ENCODE measurements at regions not wholly inside any gene's neighbourhood (a gene's known extent, or its start where the extent isn't known, plus 50 kb on each side); places are given as distances from the start of the nearest gene placed in this dataset.

- no peaks in the 10 kb centered on the region for H3K36me3 ChIP-seq
- TF ChIP-seq CTCF (IDR thresholded peaks at IDR 0.05 in 8 of 11, conservative IDR thresholded peaks at IDR 0.05 in 3 of 11) (no peak), POLR2AphosphoS5 (IDR thresholded peaks at IDR 0.05) (no peak), POLR2A (IDR thresholded peaks at IDR 0.05) (no peak)
Measured at GRCh38 chr14:42877716-42878115, 1271.0 kb downstream of the LRFN5 start.

DNA sequence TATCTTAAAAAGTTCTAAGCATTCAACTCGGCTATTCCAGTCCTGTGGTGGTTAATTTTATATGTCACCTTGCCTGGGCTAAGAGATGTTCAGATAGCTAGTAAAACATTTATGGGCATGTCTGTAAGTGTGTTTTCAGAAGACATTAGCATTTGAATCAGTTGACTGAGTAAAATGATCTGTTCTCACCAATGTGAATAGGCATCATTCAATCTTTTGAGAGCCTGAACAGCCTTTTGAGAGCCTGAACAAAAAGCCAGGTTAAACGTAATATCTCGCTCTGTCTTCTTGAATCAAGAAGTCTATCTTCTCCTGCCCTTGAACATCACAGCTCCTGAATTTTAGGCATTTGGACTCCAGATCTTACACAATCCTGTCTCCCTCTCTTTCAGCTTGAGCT, 1266.1 kb downstream of the LRFN5 start:
- WGBS, 5 donors: 78 to 94% (median 83%) methylated on average over 3 of the region's 3 CpGs

More at GRCh38 chr14:42877716-42878115, 1271.0 kb downstream of the LRFN5 start:
- no peaks in the 10 kb centered on the region for H3K4me1 ChIP-seq
- no peak overlapping the region for H3K4me3 ChIP-seq
- DNase-seq: no peak
- H3K27ac ChIP-seq: no peak overlapping the region
- WGBS, 5 donors: 96 to 98% (median 98%) methylated on average over 1 of the region's 1 CpG
- H3K27me3 ChIP-seq (replicated peaks in 1 of 7): no peaks in the 10 kb centered on the region
- intact Hi-C loops (cut with DNase I; ENCODE audit: low total_unique reads): no loop called here
- H3K9me3 ChIP-seq: no peaks in the 10 kb centered on the region

DNA sequence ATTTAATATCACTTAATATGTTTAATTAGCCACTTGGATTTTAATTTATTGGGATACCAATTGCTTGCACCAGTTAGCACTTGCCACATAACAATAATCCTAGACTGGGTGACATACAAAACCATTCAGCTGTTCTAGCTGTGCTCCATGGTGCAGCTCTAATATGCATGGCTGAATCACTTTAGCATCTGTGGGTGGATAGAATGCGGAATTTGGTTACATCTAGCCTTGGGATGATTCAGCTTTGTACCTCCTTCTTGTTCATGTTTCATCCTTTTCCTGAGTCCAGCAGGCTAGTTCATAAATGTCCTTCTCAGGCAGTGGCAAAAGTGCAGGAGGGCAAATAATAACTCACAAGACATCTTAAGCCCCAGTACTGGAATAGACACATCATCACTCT, 1263.0 kb downstream of the LRFN5 start:
- Histone ChIP-seq H3K9me3 (no peaks in the 10 kb centered on the region), H3K4me3 (no peak overlapping the region), H3K27me3 (replicated peaks in 1 of 7) (no peaks in the 10 kb centered on the region), H3K36me3 (no peaks in the 10 kb centered on the region), H3K4me1 (no peaks in the 10 kb centered on the region), H3K27ac (no peak overlapping the region)
- 80 to 100% (median 95%) methylated on average over 1 of the region's 1 CpG for WGBS, 5 donors
- DNase-seq: no peak
- TF ChIP-seq CTCF (IDR thresholded peaks at IDR 0.05 in 8 of 11, conservative IDR thresholded peaks at IDR 0.05 in 3 of 11) (no peak), POLR2A (IDR thresholded peaks at IDR 0.05) (no peak), POLR2AphosphoS5 (IDR thresholded peaks at IDR 0.05) (no peak)
- intact Hi-C loops (cut with DNase I; ENCODE audit: low total_unique reads): no loop called here

More for the DNA sequence above, 1266.1 kb downstream of the LRFN5 start:
- Histone ChIP-seq H3K9me3 (no peaks in the 10 kb centered on the region), H3K4me3 (no peak overlapping the region), H3K27me3 (replicated peaks in 1 of 7) (no peaks in the 10 kb centered on the region), H3K27ac (no peak overlapping the region), H3K4me1 (no peaks in the 10 kb centered on the region), H3K36me3 (no peaks in the 10 kb centered on the region)
- DNase-seq: no peak
- TF ChIP-seq POLR2A (IDR thresholded peaks at IDR 0.05) (no peak), CTCF (IDR thresholded peaks at IDR 0.05 in 8 of 11, conservative IDR thresholded peaks at IDR 0.05 in 3 of 11) (no peak), POLR2AphosphoS5 (IDR thresholded peaks at IDR 0.05) (no peak)
- intact Hi-C loops (cut with DNase I; ENCODE audit: low total_unique reads): no loop called here

DNA sequence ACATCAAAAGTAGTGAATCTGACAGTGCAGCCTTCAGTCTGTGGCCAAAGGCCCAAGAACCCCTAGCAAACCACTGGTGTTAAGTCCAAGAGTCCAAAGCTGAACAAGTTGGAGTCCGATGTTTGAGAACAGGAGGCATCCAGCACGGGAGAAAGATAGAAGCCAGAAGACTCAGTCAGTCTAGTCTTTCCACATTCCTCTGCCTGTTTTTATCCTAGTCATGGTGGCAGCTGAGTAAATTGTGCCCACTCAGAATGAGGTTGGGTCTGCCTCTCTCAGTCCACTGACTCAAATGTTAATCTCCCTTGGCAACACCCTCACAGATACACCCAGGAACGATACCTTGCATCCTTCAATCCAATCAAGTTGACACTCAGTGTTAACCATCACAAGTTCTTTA, 1255.4 kb downstream of the LRFN5 start:
- no peak for TF ChIP-seq POLR2AphosphoS5 (IDR thresholded peaks at IDR 0.05)
- H3K4me3 ChIP-seq: no peak overlapping the region
- no peaks in the 10 kb centered on the region for H3K36me3 ChIP-seq
- intact Hi-C loops (cut with DNase I; ENCODE audit: low total_unique reads): no loop called here
- no peaks in the 10 kb centered on the region for H3K4me1 ChIP-seq
- no peaks in the 10 kb centered on the region for H3K27me3 ChIP-seq (replicated peaks in 1 of 7)
- no peak for DNase-seq
- H3K9me3 ChIP-seq: no peaks in the 10 kb centered on the region
- 84 to 95% (median 88%) methylated on average over 3 of the region's 3 CpGs for WGBS, 5 donors
- no peak overlapping the region for H3K27ac ChIP-seq

- 70 to 94% (median 85%) methylated on average over 1 of the region's 1 CpG for WGBS, 5 donors
- no peaks in the 10 kb centered on the region for H3K36me3 ChIP-seq
- TF ChIP-seq POLR2AphosphoS5 (IDR thresholded peaks at IDR 0.05): no peak
- no peak for TF ChIP-seq POLR2A (IDR thresholded peaks at IDR 0.05)
- no peak for TF ChIP-seq CTCF (IDR thresholded peaks at IDR 0.05 in 8 of 11, conservative IDR thresholded peaks at IDR 0.05 in 3 of 11)
- H3K27me3 ChIP-seq (replicated peaks in 1 of 7): no peaks in the 10 kb centered on the region
- DNase-seq: no peak
- intact Hi-C loops (cut with DNase I; ENCODE audit: low total_unique reads): no loop called here
- H3K4me1 ChIP-seq: no peaks in the 10 kb centered on the region
- no peak overlapping the region for H3K4me3 ChIP-seq
- H3K27ac ChIP-seq: no peak overlapping the region
- no peaks in the 10 kb centered on the region for H3K9me3 ChIP-seq
Measured at GRCh38 chr14:42860371-42860770, 1253.7 kb downstream of the LRFN5 start.

Data from spleen (tissue), 11 donors.